ENCODE measurements at regions not wholly inside any gene's neighbourhood (a gene's known extent, or its start where the extent isn't known, plus 50 kb on each side); places are given as distances from the start of the nearest gene placed in this dataset.

GRCh38 chr5:167897371-167897770, 394.1 kb upstream of the WWC1 start:
- ATAC-seq, result no peak
- TF ChIP-seq CTCF (IDR thresholded peaks at IDR 0.05) (no peak), POLR2A (IDR thresholded peaks at IDR 0.05) (no peak)
- intact Hi-C loops (cut with DNase I), result no loop called here

GRCh38 chr5:167898361-167899042, 392.9 kb upstream of the WWC1 start:
- 49 to 69% methylated on average over 6 of the region's 6 CpGs for WGBS, 2 donors

More at GRCh38 chr5:167897371-167897770, 394.1 kb upstream of the WWC1 start:
- Histone ChIP-seq H3K9me3 (no peaks in the 10 kb centered on the region), H3K4me3 (no peak overlapping the region), H3K27ac (no peak overlapping the region), H3K4me1 (no peaks in the 10 kb centered on the region), H3K36me3 (replicated peaks in 1 of 2; ENCODE audit: insufficient read depth in 1 of 2, low read depth in 2 of 2) (no peaks in the 10 kb centered on the region), H3K27me3 (no peaks in the 10 kb centered on the region)
- 79 to 82% methylated on average over 1 of the region's 1 CpG for WGBS, 2 donors
- DNase-seq, result no peak

GRCh38 chr5:167899490-167900070, 391.9 kb upstream of the WWC1 start:
- TF ChIP-seq CTCF (IDR thresholded peaks at IDR 0.05) (no peak), POLR2A (IDR thresholded peaks at IDR 0.05) (no peak)
- no peaks in the 10 kb centered on the region for H3K27me3 ChIP-seq
- no peak overlapping the region for H3K27ac ChIP-seq
- no peaks in the 10 kb centered on the region for H3K4me1 ChIP-seq
- intact Hi-C loops (cut with DNase I), result no loop called here
- DNase-seq, result no peak
- no peak for ATAC-seq
- H3K9me3 ChIP-seq, result no peaks in the 10 kb centered on the region
- no peak overlapping the region for H3K4me3 ChIP-seq
- H3K36me3 ChIP-seq (replicated peaks in 1 of 2; ENCODE audit: insufficient read depth in 1 of 2, low read depth in 2 of 2), result no peaks in the 10 kb centered on the region
- WGBS, 2 donors, result 64 to 70% methylated on average over 8 of the region's 8 CpGs

More at GRCh38 chr5:167898361-167899042, 392.9 kb upstream of the WWC1 start:
- TF ChIP-seq POLR2A (IDR thresholded peaks at IDR 0.05) (no peak), CTCF (IDR thresholded peaks at IDR 0.05) (no peak)
- Histone ChIP-seq H3K27ac (no peak overlapping the region), H3K4me3 (no peak overlapping the region), H3K27me3 (no peaks in the 10 kb centered on the region), H3K9me3 (no peaks in the 10 kb centered on the region), H3K36me3 (replicated peaks in 1 of 2; ENCODE audit: insufficient read depth in 1 of 2, low read depth in 2 of 2) (no peaks in the 10 kb centered on the region), H3K4me1 (no peaks in the 10 kb centered on the region)
- intact Hi-C loops (cut with DNase I), result no loop called here
- ATAC-seq, result no peak
- DNase-seq, result no peak

- Histone ChIP-seq H3K4me3 (no peak overlapping the region), H3K4me1 (no peaks in the 10 kb centered on the region), H3K27ac (no peak overlapping the region), H3K9me3 (no peaks in the 10 kb centered on the region), H3K27me3 (no peaks in the 10 kb centered on the region), H3K36me3 (replicated peaks in 1 of 2; ENCODE audit: insufficient read depth in 1 of 2, low read depth in 2 of 2) (no peaks in the 10 kb centered on the region)
- intact Hi-C loops (cut with DNase I), result no loop called here
- no peak for ATAC-seq
- WGBS, 2 donors, result 30 to 32% methylated on average over 6 of the region's 6 CpGs
- DNase-seq, result no peak
- TF ChIP-seq POLR2A (IDR thresholded peaks at IDR 0.05) (no peak), CTCF (IDR thresholded peaks at IDR 0.05) (no peak)
These were observed 391.0 kb upstream of the WWC1 start for GRCh38 chr5:167900340-167900935.
